B cell (primary cell): ENCODE measurements at regions not wholly inside any gene's neighbourhood (a gene's known extent, or its start where the extent isn't known, plus 50 kb on each side); places are given as distances from the start of the nearest gene placed in this dataset.
"Not testable (repeated sequence)": the region's sequence is repeated elsewhere in the genome, so short reads cannot be mapped to it uniquely, and the experiment has no call there.

ENCODE experiments used
- ATAC-seq: fragments of 200-7000 bp; cut with Tn5 transposase; one replicate; pipeline ENCODE4 v1.10.0; 2021; ENCODE audit warnings: low read depth, mild to moderate bottlenecking, moderate number of reproducible peaks, moderate library complexity
- CTCF ChIA-PET: fragments of 350-600 bp; sonication (Branson Sonifier 250); formaldehyde crosslinking; loops from one replicate; lab custom pipeline; 2021; ENCODE audit warnings: antibody characterized with exemption, inconsistent platforms; lab: Charles Lee
- POLR2A ChIA-PET: fragments of 350-600 bp; sonication (Branson Sonifier 250); formaldehyde crosslinking; loops from one replicate; lab custom pipeline; 2021; ENCODE audit warnings: antibody characterized with exemption; lab: Charles Lee
- DNase-seq: peaks from one replicate; pipeline ENCODE4 v3.0.0; 2013
- H2AFZ ChIP-seq: 2 replicates; pipeline ENCODE4 v1.6.1; 2012; ENCODE audit warnings: mild to moderate bottlenecking, low read depth, low read length; ENCODE audit not compliant: insufficient read depth, poor library complexity, severe bottlenecking
- H3K27ac ChIP-seq, 2 donors: 1 replicate in 1 of 2; 2 replicates in 1 of 2; pipeline ENCODE4 v1.5.1; 2012 to 2013; ENCODE audit warnings: low read length in 2 of 2, mild to moderate bottlenecking in 2 of 2, moderate library complexity in 1 of 2
- H3K27me3 ChIP-seq, 4 experiments: fragments of 200-600 bp in 1 of 4; sonication (generic) in 1 of 4; replicated peaks in 1 of 4; 1 replicate in 2 of 4; 2 replicates in 2 of 4; pipeline versions ENCODE4 v1.6.1 to v1.7.0; 2013 to 2016; ENCODE audit warnings: low read length in 3 of 4, mild to moderate bottlenecking in 2 of 4, mixed read lengths in 1 of 4, moderate library complexity in 1 of 4; ENCODE audit not compliant: insufficient read depth in 4 of 4, control insufficient read depth in 3 of 4; ENCODE audit errors: control extremely low read depth in 1 of 4
- H3K36me3 ChIP-seq, 2 experiments: replicated peaks in 1 of 2; 1 replicate in 1 of 2; 2 replicates in 1 of 2; pipeline versions ENCODE4 v1.6.1 to v1.7.1; 2013; ENCODE audit warnings: low read length in 1 of 2; ENCODE audit not compliant: insufficient read depth in 2 of 2, control insufficient read depth in 1 of 2; ENCODE audit errors: control extremely low read depth in 1 of 2, extremely low read depth in 1 of 2
- H3K4me1 ChIP-seq, 2 donors: fragments of 200-600 bp in 1 of 2; sonication (generic) in 1 of 2; 1 replicate in 1 of 2; 2 replicates in 1 of 2; pipeline versions ENCODE4 v1.5.1 to v1.6.1; 2013 to 2017; ENCODE audit warnings: low read length in 2 of 2; ENCODE audit not compliant: control insufficient read depth in 2 of 2, insufficient read depth in 2 of 2
- H3K4me2 ChIP-seq: replicated peaks from 2 replicates; pipeline ENCODE3; 2012; ENCODE audit warnings: mild to moderate bottlenecking, low read depth, low read length; ENCODE audit not compliant: poor library complexity, severe bottlenecking
- H3K4me3 ChIP-seq, 5 experiments: fragments of 200-600 bp in 1 of 5; sonication (generic) in 1 of 5; 1 replicate in 3 of 5; 2 replicates in 2 of 5; pipeline versions ENCODE4 v1.5.1 to v1.7.0; 2011 to 2016; ENCODE audit warnings: low read length in 4 of 5, mild to moderate bottlenecking in 4 of 5, low read depth in 2 of 5, control low read depth in 1 of 5, moderate library complexity in 1 of 5; ENCODE audit not compliant: insufficient read depth in 1 of 5; ENCODE audit errors: control extremely low read depth in 1 of 5, extremely low read depth in 1 of 5
- H3K79me2 ChIP-seq: fragments of 200-600 bp; sonication (generic); one replicate; pipeline ENCODE4 v1.6.0; 2016; ENCODE audit warnings: low read length; ENCODE audit not compliant: control insufficient read depth, insufficient read depth
- H3K9ac ChIP-seq: fragments of 200-600 bp; sonication (generic); 2 replicates; pipeline ENCODE4 v1.6.1; 2017; ENCODE audit warnings: mild to moderate bottlenecking, low read length, moderate library complexity
- H3K9me3 ChIP-seq, 3 donors: one replicate each; pipeline versions ENCODE4 v1.6.1 to v1.7.1; 2013; ENCODE audit warnings: low read length in 2 of 3; ENCODE audit not compliant: control insufficient read depth in 2 of 3, insufficient read depth in 1 of 3; ENCODE audit errors: control extremely low read depth in 1 of 3
- H4K20me1 ChIP-seq: 2 replicates; pipeline ENCODE4 v1.6.0; 2012; ENCODE audit warnings: mild to moderate bottlenecking, low read length; ENCODE audit not compliant: insufficient read depth, control insufficient read depth, poor library complexity, severe bottlenecking
- H3K27ac Mint-ChIP-seq: one replicate; pipeline ENCODE4 v1.8.0; 2021; ENCODE audit warnings: mixed read lengths
- H3K27me3 Mint-ChIP-seq: one replicate; pipeline ENCODE4 v1.8.0; 2021; ENCODE audit warnings: mixed read lengths
- H3K4me1 Mint-ChIP-seq: one replicate; pipeline ENCODE4 v1.8.0; 2021; ENCODE audit warnings: mixed read lengths
- H3K4me3 Mint-ChIP-seq: one replicate; pipeline ENCODE4 v1.8.0; 2021; ENCODE audit warnings: mixed read lengths
- H3K9me3 Mint-ChIP-seq: one replicate; pipeline ENCODE4 v1.8.0; 2022; ENCODE audit warnings: mixed read lengths; ENCODE audit not compliant: insufficient read depth
- WGBS: methylation state at CpG from one replicate; pipeline ENCODE4 v1.1.5; 2013; ENCODE audit warnings: missing lambda C conversion rate; ENCODE audit not compliant: insufficient coverage; 5-methylcytosine and 5-hydroxymethylcytosine counted together
- intact Hi-C: fragments of 100-400 bp; cut with micrococcal nuclease; formaldehyde crosslinking; loops from one replicate; pipeline ENCODE4 v1.10.0; 2022

DNA sequence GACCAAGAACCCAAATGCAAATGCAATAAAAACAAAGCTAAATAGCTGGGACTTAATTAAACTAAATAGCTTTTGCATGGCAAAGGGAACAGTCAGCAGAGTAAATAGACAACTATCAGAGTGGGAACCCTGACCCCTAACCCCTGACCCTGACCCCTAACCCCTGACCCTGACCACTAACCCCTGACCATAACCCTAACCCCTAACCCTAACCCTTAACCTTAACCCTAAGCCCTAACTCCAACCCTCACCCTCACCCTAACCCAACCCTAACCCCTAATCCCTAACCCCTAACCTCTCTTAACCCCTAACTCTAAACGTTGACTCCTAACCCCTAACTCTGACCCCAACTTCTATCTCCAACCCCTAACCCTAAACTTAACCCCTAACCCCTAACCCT lies 3014.3 kb upstream of the TEKT4 start:
- CTCF ChIA-PET: not testable (repeated sequence)

DNA sequence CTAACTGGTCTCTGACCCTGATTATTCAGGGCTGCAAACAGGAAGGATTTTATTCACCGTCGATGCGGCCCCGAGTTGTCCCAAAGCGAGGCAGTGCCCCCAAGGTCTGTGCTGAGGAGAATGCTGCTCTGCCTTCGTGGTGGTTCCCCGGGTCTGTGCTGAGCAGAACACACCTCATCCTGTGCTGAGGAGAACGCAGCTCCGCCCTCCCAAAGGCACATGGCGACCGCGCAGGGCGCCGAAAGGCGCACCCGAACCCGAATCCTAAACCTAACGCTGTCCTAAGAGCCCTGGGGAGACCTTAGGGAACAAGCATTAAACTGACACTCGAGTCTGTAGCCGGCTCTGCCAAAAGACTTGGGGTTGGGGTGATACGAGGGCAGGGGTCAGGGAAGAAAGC lies 3013.5 kb upstream of the TEKT4 start:
- H3K4me3 ChIP-seq, POLR2A ChIA-PET, ATAC-seq, H4K20me1 ChIP-seq, CTCF ChIA-PET, H3K4me3 Mint-ChIP-seq, H3K27ac ChIP-seq, H3K27me3 Mint-ChIP-seq, H3K79me2 ChIP-seq, H3K36me3 ChIP-seq, H3K9me3 Mint-ChIP-seq, H3K4me1 Mint-ChIP-seq, H3K4me2 ChIP-seq, H3K4me1 ChIP-seq, H3K9ac ChIP-seq, H2AFZ ChIP-seq, DNase-seq, H3K9me3 ChIP-seq, H3K27ac Mint-ChIP-seq, intact Hi-C loops, H3K27me3 ChIP-seq: not testable (repeated sequence)
- 82% methylated on average over 19 of the region's 21 CpGs for WGBS

More for the DNA sequence above, 3014.3 kb upstream of the TEKT4 start:
- H3K9me3 Mint-ChIP-seq, ATAC-seq, H3K27ac ChIP-seq, H3K27ac Mint-ChIP-seq, H3K4me3 ChIP-seq, DNase-seq, H3K79me2 ChIP-seq, H4K20me1 ChIP-seq, intact Hi-C loops, H3K27me3 Mint-ChIP-seq, H3K36me3 ChIP-seq, H3K27me3 ChIP-seq, H3K4me2 ChIP-seq, H2AFZ ChIP-seq, H3K4me3 Mint-ChIP-seq, POLR2A ChIA-PET, H3K4me1 Mint-ChIP-seq, H3K4me1 ChIP-seq, H3K9me3 ChIP-seq, H3K9ac ChIP-seq: not testable (repeated sequence)
- WGBS: 33% methylated on average over 1 of the region's 1 CpG

DNA sequence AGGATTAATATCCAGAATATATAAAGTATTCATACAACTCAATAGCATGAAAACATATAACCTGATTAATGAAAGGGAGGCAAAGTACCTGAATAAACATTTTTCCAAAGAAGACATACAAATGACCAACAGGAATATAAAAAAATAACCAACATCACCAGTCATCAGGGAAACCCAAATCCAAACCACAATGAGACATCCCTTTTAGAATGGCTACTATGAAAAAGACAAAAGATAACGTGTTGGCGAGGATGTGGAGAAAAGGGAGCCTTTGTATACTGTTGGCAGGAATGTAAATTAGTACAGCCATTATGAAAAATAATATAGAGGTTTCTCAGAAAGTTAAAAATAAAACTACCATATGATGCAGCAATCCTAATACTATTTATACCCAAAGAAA lies 2999.5 kb upstream of the TEKT4 start:
- H3K4me3 Mint-ChIP-seq, H2AFZ ChIP-seq: not testable (repeated sequence)

DNA sequence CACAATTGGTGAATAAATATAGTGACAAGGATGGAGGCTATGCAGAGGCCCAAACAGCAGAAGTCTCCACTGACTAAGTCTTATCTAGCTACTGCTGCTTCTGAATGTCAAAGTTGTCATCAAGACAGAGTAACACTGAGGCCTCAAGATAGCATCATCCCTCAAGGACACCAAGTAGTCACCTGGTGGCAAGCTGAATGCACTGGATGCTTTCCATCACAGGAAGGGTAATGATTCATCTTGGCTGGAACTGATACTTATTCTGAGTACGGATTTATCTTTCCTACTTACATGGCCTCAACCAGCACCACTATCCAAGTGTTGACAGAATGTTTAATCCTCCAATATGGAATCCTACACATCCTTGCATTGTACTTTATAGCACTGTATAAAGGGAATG lies 2997.8 kb upstream of the TEKT4 start:
- H3K4me3 ChIP-seq, H3K4me1 ChIP-seq, H3K36me3 ChIP-seq, intact Hi-C loops, H3K4me1 Mint-ChIP-seq, CTCF ChIA-PET, POLR2A ChIA-PET, H3K27me3 ChIP-seq, H3K27ac Mint-ChIP-seq, H3K27me3 Mint-ChIP-seq, H3K4me3 Mint-ChIP-seq, ATAC-seq, H3K9ac ChIP-seq, H3K27ac ChIP-seq, H2AFZ ChIP-seq, H3K9me3 ChIP-seq, DNase-seq, H3K79me2 ChIP-seq, H4K20me1 ChIP-seq, H3K4me2 ChIP-seq, H3K9me3 Mint-ChIP-seq: not testable (repeated sequence)
- WGBS: no CpG with 5 or more reads among the region's 1 CpG

More for the DNA sequence above, 2999.5 kb upstream of the TEKT4 start:
- H4K20me1 ChIP-seq, H3K4me3 ChIP-seq, intact Hi-C loops, H3K4me1 ChIP-seq, H3K27me3 Mint-ChIP-seq, H3K9ac ChIP-seq, CTCF ChIA-PET, H3K79me2 ChIP-seq, H3K4me2 ChIP-seq, H3K9me3 ChIP-seq, H3K9me3 Mint-ChIP-seq, ATAC-seq, H3K27ac Mint-ChIP-seq, H3K4me1 Mint-ChIP-seq, H3K27ac ChIP-seq, H3K36me3 ChIP-seq, POLR2A ChIA-PET, DNase-seq, H3K27me3 ChIP-seq: not testable (repeated sequence)
- WGBS: no CpG with 5 or more reads among the region's 2 CpGs
